H1 (cell line): ENCODE measurements at regions not wholly inside any gene's neighbourhood (a gene's known extent, or its start where the extent isn't known, plus 50 kb on each side); places are given as distances from the start of the nearest gene placed in this dataset.

Experiments
- CTCF ChIA-PET: fragments of 300-600 bp; sonication (Branson Sonifier 250); formaldehyde crosslinking; loops from one replicate; lab custom pipeline; 2021; ENCODE audit not compliant: partially characterized antibody; lab: Charles Lee
- POLR2A ChIA-PET: fragments of 300-600 bp; sonication (Branson Sonifier 250); formaldehyde crosslinking; loops from one replicate; lab custom pipeline; 2021; ENCODE audit warnings: inconsistent platforms; ENCODE audit not compliant: partially characterized antibody; lab: Charles Lee
- DNase-seq, 2 experiments: peaks; one replicate each; pipeline versions ENCODE4 v3.0.0 to v3.0.0-alpha.2; 2010 to 2022; ENCODE audit warnings: low spot score in 2 of 2, low read depth in 1 of 2, mixed read lengths in 1 of 2
- FAIRE-seq: peaks from 2 replicates; lab custom pipeline; 2011; peaks lifted over from hg19 to GRCh38; lab: Jason Lieb, UNC
- H2AFZ ChIP-seq: 2 replicates; pipeline ENCODE4 v1.8.1; 2012; ENCODE audit warnings: low read length, inconsistent platforms
- H2AK5ac ChIP-seq: 2 replicates; pipeline ENCODE4 v1.6.1; 2013; ENCODE audit warnings: low read depth, low read length
- H2BK120ac ChIP-seq: replicated peaks from 2 replicates; pipeline ENCODE3; 2013; ENCODE audit warnings: low read depth, low read length, inconsistent platforms
- H2BK12ac ChIP-seq: 2 replicates; pipeline ENCODE4 v1.6.1; 2013; ENCODE audit warnings: low read depth, low read length
- H2BK15ac ChIP-seq: 2 replicates; pipeline ENCODE4 v1.6.1; 2013; ENCODE audit warnings: low read length
- H2BK20ac ChIP-seq: 2 replicates; pipeline ENCODE4 v1.6.1; 2013; ENCODE audit warnings: low read length
- H2BK5ac ChIP-seq: 2 replicates; pipeline ENCODE4 v1.6.1; 2013; ENCODE audit warnings: low read depth, low read length
- H3K14ac ChIP-seq: 2 replicates; pipeline ENCODE4 v1.6.1; 2013; ENCODE audit warnings: inconsistent platforms; ENCODE audit not compliant: insufficient read length
- H3K18ac ChIP-seq: 2 replicates; pipeline ENCODE4 v1.6.1; 2013; ENCODE audit warnings: low read length; ENCODE audit errors: extremely low read depth
- H3K23ac ChIP-seq: 2 replicates; pipeline ENCODE4 v1.6.1; 2013; ENCODE audit warnings: inconsistent platforms; ENCODE audit not compliant: insufficient read length
- H3K23me2 ChIP-seq: 2 replicates; pipeline ENCODE4 v1.6.1; 2013; ENCODE audit warnings: low read depth, low read length
- H3K27ac ChIP-seq: 2 replicates; pipeline ENCODE4 v1.6.1; 2011; ENCODE audit warnings: low read depth, low read length, inconsistent platforms
- H3K27me3 ChIP-seq, 4 experiments: replicated peaks in 1 of 4; 1 replicate in 1 of 4; 2 replicates in 3 of 4; pipeline versions ENCODE4 v1.6.1 to v1.8.1; 2011 to 2013; ENCODE audit warnings: low read length in 3 of 4, mild to moderate bottlenecking in 3 of 4, inconsistent platforms in 2 of 4, mixed read lengths in 2 of 4, moderate library complexity in 1 of 4; ENCODE audit not compliant: control insufficient read depth in 3 of 4, insufficient read depth in 3 of 4; ENCODE audit errors: extremely low read depth in 1 of 4
- H3K36me3 ChIP-seq, 4 experiments: 2 replicates each; pipeline versions ENCODE4 v1.6.1 to v1.8.1; 2011 to 2013; ENCODE audit warnings: mild to moderate bottlenecking in 4 of 4, low read length in 3 of 4, moderate library complexity in 2 of 4, control low read depth in 1 of 4, inconsistent platforms in 1 of 4; ENCODE audit not compliant: insufficient read depth in 4 of 4, control insufficient read depth in 2 of 4
- H3K4ac ChIP-seq: replicated peaks from 2 replicates; pipeline ENCODE3; 2013; ENCODE audit warnings: low read length, low read depth, mixed read lengths, inconsistent platforms; ENCODE audit not compliant: insufficient read length
- H3K4me1 ChIP-seq, 4 experiments: replicated peaks in 1 of 4; 1 replicate in 1 of 4; 2 replicates in 3 of 4; pipeline versions ENCODE4 v1.6.1 to v1.8.1; 2011 to 2013; ENCODE audit warnings: low read length in 3 of 4, inconsistent platforms in 2 of 4, mixed read lengths in 1 of 4; ENCODE audit not compliant: insufficient read depth in 4 of 4, control insufficient read depth in 3 of 4
- H3K4me2 ChIP-seq, 2 experiments: 2 replicates each; pipeline versions ENCODE4 v1.6.1 to v1.8.1; 2011 to 2013; ENCODE audit warnings: low read depth in 2 of 2, low read length in 2 of 2, control low read depth in 1 of 2, inconsistent platforms in 1 of 2, mild to moderate bottlenecking in 1 of 2; ENCODE audit not compliant: insufficient read depth in 1 of 2
- H3K4me3 ChIP-seq, 4 experiments: fragments of 200-600, 300-600 bp in 1 of 4; sonication (generic), shearing (Covaris generic), sonication (Bioruptor Twin) in 1 of 4; 2 replicates each; pipeline versions ENCODE4 v1.5.1 to v1.8.1; 2011 to 2016; ENCODE audit warnings: low read length in 4 of 4, low read depth in 3 of 4, control low read depth in 2 of 4, inconsistent platforms in 2 of 4, mild to moderate bottlenecking in 2 of 4, mixed read lengths in 1 of 4, moderate library complexity in 1 of 4; ENCODE audit not compliant: insufficient read depth in 2 of 4; ENCODE audit errors: extremely low read depth in 1 of 4
- H3K56ac ChIP-seq: replicated peaks from 2 replicates; pipeline ENCODE3; 2013; ENCODE audit warnings: low read depth, mild to moderate bottlenecking, mixed read lengths, low read length, inconsistent platforms; ENCODE audit not compliant: insufficient read length
- H3K79me1 ChIP-seq: 2 replicates; pipeline ENCODE4 v1.6.1; 2013; ENCODE audit warnings: low read depth, low read length, control low read depth
- H3K79me2 ChIP-seq, 2 experiments: 2 replicates each; pipeline versions ENCODE4 v1.6.1 to v1.8.1; 2012 to 2013; ENCODE audit warnings: low read length in 2 of 2, mild to moderate bottlenecking in 2 of 2, inconsistent platforms in 1 of 2; ENCODE audit not compliant: insufficient read depth in 2 of 2, control insufficient read depth in 1 of 2
- H3K9ac ChIP-seq, 4 experiments: replicated peaks in 1 of 4; 1 replicate in 1 of 4; 2 replicates in 3 of 4; pipeline versions ENCODE4 v1.6.1 to v1.8.1; 2011 to 2013; ENCODE audit warnings: low read depth in 3 of 4, low read length in 3 of 4, control low read depth in 2 of 4, mild to moderate bottlenecking in 2 of 4, moderate library complexity in 2 of 4, inconsistent platforms in 1 of 4; ENCODE audit errors: extremely low read depth in 1 of 4
- H3K9me3 ChIP-seq, 2 experiments: 2 replicates each; pipeline versions ENCODE4 v1.6.1 to v1.8.1; 2012 to 2013; ENCODE audit warnings: mild to moderate bottlenecking in 2 of 2, moderate library complexity in 2 of 2, control low read depth in 1 of 2, inconsistent platforms in 1 of 2, low read depth in 1 of 2, low read length in 1 of 2, mixed read lengths in 1 of 2; ENCODE audit not compliant: insufficient read depth in 2 of 2
- H4K20me1 ChIP-seq, 2 experiments: replicated peaks in 1 of 2; 2 replicates each; pipeline versions ENCODE3 to v1.8.1; 2011 to 2013; ENCODE audit warnings: inconsistent platforms in 2 of 2, low read length in 2 of 2, mild to moderate bottlenecking in 1 of 2; ENCODE audit not compliant: insufficient read depth in 2 of 2, control insufficient read depth in 1 of 2
- H4K5ac ChIP-seq: 2 replicates; pipeline ENCODE4 v1.6.1; 2013; ENCODE audit warnings: low read length, low read depth, mixed read lengths, inconsistent platforms; ENCODE audit not compliant: insufficient read length
- H4K8ac ChIP-seq: 2 replicates; pipeline ENCODE4 v1.8.0; 2013; ENCODE audit warnings: mild to moderate bottlenecking, moderate library complexity, low read length, inconsistent platforms; ENCODE audit not compliant: insufficient read depth; ENCODE audit errors: extremely low read depth
- H4K91ac ChIP-seq: replicated peaks from 2 replicates; pipeline ENCODE3; 2013; ENCODE audit warnings: low read length, mixed read lengths, inconsistent platforms; ENCODE audit not compliant: insufficient read length
- CTBP2 ChIP-seq: IDR thresholded peaks from 2 replicates; pipeline ENCODE4 v1.7.0; 2011; ENCODE audit warnings: borderline replicate concordance, mild to moderate bottlenecking, moderate library complexity, mixed read lengths, low read length; ENCODE audit not compliant: insufficient read depth, insufficient read length
- TAF7 ChIP-seq: optimal IDR thresholded peaks from 2 replicates; pipeline ENCODE3; 2011; ENCODE audit warnings: low read depth, mild to moderate bottlenecking, inconsistent platforms, low read length, moderate library complexity, borderline replicate concordance
- WGBS, 2 experiments: shearing (Covaris generic) in 1 of 2; methylation state at CpG; one replicate each; pipeline versions ENCODE4 v1.1.6 to v1.1.7; 2013 to 2015; ENCODE audit warnings: low lambda C conversion rate in 2 of 2, mixed read lengths in 2 of 2, inconsistent platforms in 1 of 2, low coverage in 1 of 2, missing lambda C conversion rate in 1 of 2; ENCODE audit not compliant: insufficient replicate concordance in 2 of 2, insufficient coverage in 1 of 2, insufficient read length in 1 of 2; ENCODE audit errors: extremely low coverage in 1 of 2, missing lambda C conversion rate in 1 of 2; 5-methylcytosine and 5-hydroxymethylcytosine counted together

DNA sequence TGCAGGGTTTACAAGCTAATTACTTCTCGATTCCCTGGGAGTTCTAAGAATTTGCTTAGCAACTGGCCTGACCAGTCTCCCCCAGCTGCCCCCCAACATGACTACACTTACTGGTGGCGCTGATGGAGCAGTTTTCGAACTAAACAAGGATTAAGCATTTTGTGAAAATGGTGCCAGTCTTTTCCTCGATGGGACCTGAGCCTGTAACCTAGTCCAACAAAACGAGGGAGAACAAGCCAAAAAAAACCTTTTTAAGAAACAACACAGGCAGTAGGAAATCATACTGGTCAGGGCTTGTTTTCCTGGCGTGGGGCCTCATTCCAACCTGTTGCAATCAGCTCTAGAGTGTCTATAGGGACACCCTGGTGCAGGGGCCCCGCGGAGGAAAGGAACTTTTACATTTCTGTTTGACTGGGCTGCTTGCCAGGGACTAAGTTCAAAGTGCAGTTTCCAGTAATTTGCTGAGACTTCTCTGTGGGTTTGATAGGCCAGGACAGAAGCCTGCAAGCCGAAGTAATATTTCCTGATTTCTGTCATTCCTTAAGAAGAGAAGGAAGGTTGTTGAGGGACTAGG lies 158.7 kb downstream of the SPRY1 start:
- Histone ChIP-seq H3K18ac (peak overlapping the region; percentile 72), H2AK5ac (no peak overlapping the region; the same call in 1 of the 2 replicates), H4K91ac (no peak overlapping the region), H3K36me3 (no peaks in the 10 kb centered on the region), H4K5ac (no peak overlapping the region), H3K79me1 (no peaks in the 10 kb centered on the region), H2BK5ac (no peak overlapping the region), H2BK120ac (no peak overlapping the region), H2BK12ac (no peak overlapping the region), H3K56ac (no peak overlapping the region), H2BK20ac (no peak overlapping the region), H3K4me3 (no peak overlapping the region), H2BK15ac (no peak overlapping the region), H3K4me1 (peaks cover 4 to 12% (median 6%) of the 10 kb centered on the region in 4 experiments; a peak in 5 of 7 replicates), H3K79me2 (no peaks in the 10 kb centered on the region), H4K8ac (no peak overlapping the region), H3K23ac (no peak overlapping the region), H3K9me3 (no peaks in the 10 kb centered on the region), H3K14ac (no peak overlapping the region), H3K27ac (no peak overlapping the region), H3K9ac (no peak overlapping the region), H3K4me2 (no peak overlapping the region), H4K20me1 (no peaks in the 10 kb centered on the region), H3K23me2 (no peaks in the 10 kb centered on the region), H2AFZ (peak overlapping the region; percentile 6; the same call in 1 of the 2 replicates), H3K27me3 (no peaks in the 10 kb centered on the region), H3K4ac (no peak overlapping the region)
- FAIRE-seq (no peak), DNase-seq (no peak)
- WGBS, 2 experiments = 73% methylated on average over 9 of the region's 9 CpGs; no CpG with 5 or more reads in 1 of the 2 experiments
- CTCF ChIA-PET = interaction anchor here (0.7 to 3.8 kb wide), 7 partner anchors 9 to 105 kb away, joined by 3 to 28 read pairs (median 4); no protein-coding TSS in a partner anchor
- no peak for TF ChIP-seq CTBP2
- no peak for TF ChIP-seq TAF7
- POLR2A ChIA-PET = interaction anchor here (1.4 kb wide), 1 partner anchor 10 kb away, joined by 4 read pairs; no protein-coding TSS in a partner anchor
